Germinal center (tissue), 1 donor: ENCODE measurements at regions not wholly inside any gene's neighbourhood (a gene's known extent, or its start where the extent isn't known, plus 50 kb on each side); places are given as distances from the start of the nearest gene placed in this dataset.
A peak's percentile ranks its signal among the peaks of the same experiment; 100 is the strongest.

Source experiments
- DNase-seq: peaks from one replicate; pipeline ENCODE4 v3.0.0; 2012; ENCODE audit warnings: mixed read lengths, low spot score

DNA sequence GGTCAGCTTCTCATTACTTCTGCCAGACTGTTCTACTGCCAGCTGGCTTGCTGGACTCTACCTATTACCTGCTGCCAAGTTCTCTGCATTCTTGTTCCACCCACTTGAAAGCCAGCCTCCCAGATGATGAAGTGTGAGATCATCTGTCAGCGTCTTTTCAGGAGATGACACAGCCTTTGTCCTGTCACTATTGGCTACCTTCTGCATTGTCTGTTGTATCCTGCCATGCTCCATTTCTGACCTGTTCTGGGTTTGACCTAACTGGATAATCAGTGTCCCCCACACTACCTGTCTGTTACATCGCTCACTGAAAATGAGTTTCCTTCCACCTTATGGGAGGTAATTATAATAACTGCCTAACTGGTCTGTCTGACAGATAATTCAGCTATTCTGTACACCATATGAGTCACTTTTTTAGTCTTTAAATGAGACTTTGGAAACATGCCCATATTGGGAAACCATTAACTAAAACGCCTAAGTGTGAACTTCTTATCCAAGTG lies 520.6 kb downstream of the METTL4 start:
- DNase-seq, result no peak

DNA sequence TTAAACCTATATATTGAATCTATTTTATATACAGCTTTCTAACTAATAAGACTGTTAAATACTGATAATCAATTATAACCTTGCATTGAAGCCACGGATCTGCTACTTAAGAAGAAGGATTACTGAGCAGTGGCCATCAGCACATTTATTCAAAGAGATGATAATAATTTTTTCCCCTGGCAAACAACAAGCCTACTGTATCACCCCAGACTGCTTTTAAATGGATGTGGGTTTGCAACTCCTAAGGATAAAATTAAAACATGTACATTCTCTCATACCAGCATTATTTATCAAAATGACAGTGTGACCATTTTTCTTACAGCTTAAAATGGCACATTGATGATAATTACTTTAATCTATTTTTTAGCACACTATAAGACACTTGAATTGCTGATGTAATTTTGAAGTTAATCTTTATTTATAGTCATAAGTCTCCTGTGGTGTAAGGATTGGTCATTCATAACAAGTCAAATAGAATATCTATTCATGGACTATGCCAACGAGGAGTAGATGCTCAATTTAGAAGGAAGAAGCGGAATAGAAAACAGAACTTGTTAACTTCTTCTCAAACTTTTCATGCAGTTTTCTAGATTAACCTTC lies 517.7 kb downstream of the METTL4 start:
- no peak for DNase-seq

DNA sequence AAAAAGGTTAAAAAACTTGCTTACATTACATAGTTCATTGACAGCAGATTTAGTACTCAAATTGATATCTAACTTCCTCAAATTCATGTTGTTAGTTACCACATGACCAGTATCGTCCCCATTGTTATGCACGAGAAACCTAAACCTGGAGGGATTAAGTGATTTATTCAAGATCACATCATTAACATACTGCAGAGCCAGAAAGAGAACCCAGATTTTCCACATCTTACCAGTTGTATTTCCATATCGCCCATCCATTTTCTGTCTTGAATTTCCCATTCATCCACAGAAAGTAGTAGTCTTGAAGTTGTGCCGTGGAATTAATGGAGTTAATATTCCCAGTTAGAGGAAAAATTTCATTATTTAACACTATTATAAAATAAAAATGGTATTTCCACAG lies 512.0 kb downstream of the METTL4 start:
- DNase-seq, result no peak

DNA sequence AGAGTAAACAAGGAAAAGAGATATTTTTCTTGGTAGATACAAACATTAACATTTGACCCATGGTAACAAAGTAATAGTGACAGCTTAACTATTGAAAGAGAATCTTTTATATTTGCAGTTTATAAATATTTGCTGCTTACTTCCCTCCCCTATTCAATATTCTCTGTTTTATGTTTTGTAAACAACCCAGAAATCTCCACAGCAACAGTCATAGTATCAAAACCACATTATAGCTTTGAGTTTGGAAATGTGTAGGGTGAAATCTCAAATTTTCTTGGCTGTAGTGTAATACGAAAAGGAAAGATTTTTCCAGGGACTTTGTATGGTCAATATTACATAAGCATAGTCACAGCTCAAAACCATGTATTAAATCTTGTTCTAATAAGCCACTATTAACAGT lies 511.2 kb downstream of the METTL4 start:
- no peak for DNase-seq

DNA sequence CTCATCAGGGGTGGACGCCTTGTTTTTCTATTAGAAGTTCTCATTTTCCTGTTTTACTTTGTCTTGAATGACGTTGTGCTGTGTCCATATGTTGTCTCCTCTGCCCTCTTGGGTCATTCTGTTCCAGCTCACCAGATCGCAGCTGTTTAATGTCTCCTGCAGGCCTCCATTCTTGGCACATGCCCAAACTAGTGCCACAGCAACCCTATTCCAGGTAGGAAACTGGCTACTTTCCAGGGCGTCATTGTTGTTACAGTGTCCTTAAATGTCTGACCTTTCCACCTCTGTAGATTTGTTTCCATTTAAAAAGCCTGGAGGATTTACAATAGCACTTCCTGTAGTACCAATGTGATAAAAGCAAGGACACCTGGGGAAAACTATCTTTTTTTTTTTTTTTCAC lies 500.7 kb downstream of the METTL4 start:
- DNase-seq, result no peak

DNA sequence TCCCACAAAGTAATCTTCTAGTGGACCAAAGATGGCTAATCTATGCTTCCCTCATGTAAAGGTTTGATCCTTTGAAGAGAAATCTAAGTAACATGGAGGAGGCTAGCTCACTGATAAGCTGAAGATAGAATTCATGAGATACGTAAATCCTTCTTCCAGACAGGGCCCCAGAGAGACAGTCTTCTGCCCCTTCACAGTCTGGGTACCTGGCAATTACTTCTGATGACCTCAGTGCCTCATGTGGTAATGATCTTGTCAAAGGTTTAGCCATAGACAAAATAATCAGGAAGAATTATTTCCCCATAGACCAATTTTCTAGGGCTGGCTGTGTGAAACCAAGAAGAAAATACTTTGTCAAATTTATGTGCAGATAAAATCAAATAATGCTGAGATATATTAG lies 495.8 kb downstream of the METTL4 start:
- no peak for DNase-seq

DNA sequence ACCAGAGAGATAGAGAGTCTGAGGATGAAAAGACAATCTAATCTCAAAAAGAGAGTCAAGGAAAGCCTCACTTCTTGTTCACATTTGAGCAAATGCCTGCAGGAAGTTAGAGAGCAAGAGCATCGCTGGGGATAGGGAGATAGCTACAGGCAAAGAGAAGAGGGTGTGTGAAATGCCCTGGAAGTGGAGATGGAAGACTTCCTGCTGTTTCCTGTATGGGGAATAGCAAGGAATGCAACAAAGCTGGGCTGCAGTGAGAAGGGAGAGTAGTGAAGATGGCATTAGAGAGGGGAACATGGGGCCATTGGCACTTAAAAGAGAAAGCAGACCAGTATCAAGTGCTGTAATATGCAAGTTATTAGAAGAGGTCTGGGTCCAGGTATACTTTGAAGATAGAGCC lies 488.6 kb downstream of the METTL4 start:
- DNase-seq, result no peak

DNA sequence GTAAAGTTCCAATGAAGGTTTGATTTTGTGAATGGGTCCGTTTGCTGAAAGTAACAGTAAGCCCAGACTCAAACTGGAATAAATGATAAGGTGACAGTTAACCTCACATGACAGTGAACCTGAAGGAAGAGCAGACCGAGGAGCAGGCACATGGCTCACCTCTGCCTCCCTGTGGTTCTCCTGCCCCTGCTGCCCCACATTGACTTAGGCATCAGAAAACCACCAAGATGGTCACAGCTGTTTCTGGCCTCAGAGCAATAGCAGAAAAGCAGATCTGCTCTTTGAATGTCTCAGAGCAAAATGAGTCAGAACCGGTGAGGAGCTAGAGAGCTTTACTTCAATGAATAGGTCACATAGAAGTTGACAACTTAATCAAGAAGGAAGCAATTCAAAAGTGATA lies 487.6 kb downstream of the METTL4 start:
- no peak for DNase-seq

DNA sequence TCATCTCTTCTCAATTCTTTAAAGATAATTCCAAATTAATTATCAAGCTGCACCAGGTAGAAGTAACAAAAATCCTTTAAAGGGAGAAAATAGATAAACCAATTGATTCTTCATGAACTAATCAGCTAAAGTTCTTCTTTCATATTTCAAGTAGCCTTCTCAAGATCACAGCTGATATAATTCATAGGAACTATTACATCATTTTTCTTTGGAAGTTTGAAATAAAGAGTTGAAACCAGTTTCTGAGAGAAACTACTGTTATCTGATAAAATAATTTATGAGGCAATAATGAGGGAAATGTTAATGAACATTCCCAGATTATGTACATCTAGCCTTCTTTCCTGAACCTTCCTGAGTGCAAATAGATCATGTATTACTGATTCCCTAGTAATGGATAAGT lies 484.9 kb downstream of the METTL4 start:
- no peak for DNase-seq

DNA sequence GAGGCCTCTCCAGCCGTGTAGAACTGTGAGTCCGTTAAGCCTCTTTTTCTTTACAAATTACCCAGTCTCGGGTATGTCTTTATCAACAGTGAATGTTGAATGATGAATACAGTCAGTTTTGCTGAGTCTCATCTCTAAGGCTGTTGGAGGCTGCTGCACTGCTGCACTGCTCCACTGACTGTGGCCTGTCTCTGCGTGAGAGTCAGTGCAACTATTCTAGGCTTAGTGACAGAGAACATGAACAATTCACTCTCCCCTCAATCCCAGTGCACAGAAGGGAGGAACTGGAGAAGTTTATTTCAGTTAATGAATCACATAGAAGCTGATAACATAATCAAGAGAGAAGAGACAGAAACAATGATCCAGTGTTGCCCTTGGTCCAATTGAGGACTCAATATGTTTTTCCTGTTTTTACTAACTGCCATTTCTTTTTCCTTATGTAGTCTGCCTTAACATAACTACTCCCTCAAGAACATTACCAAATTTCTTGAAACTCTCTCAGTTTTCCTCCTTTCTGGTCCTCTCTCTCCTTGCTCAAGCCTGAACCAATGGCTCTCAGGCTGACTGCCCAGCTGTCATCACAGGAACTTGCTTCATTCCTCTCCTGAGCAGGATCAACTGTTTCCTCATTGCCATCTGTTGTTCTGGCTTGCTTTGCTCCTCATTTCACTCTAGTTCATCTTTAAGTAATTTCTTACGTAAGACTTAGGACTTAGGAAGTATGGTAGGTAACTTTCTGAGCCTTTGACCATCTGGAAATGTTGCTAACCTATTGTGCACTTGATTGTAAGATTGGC lies 483.2 kb downstream of the METTL4 start:
- DNase-seq, result no peak

DNA sequence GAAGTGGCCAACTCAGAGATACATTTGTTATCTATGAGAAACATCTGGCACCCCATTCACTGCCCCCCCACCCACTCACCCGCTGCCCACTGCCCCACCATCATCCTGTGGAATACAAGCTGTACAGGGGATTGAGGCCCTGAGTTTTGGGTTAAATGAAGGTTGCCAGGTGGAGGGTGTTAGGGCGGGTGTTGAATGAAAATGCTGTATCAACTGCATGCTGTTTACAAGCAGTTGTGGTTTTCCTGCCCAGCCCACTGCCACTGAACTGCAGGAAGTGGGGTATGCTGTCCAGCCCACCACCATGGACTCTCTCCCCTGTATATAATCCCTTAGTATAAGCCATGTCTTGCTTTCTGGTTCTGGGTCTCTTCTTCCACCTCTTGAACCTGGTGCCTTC lies 481.9 kb downstream of the METTL4 start:
- DNase-seq, result no peak

DNA sequence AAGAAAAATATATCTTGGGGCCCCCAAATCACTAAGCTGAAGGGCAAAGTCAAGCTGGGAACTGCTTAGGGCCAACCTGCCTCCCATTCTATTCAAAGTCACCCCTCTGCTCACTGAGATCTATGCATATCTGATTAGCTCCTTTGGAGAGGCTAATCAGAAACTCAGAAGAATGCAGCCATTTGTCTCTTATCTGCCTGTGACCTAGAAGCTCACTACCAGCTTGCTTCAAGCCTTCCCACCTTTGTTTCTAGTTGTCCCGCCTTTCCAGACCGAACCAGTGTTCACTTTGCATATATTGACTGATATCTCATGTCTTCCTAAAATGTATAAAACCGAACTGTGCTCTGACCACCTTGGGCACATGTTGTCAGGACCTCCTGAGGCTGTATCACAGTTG lies 479.4 kb downstream of the METTL4 start:
- no peak for DNase-seq

DNA sequence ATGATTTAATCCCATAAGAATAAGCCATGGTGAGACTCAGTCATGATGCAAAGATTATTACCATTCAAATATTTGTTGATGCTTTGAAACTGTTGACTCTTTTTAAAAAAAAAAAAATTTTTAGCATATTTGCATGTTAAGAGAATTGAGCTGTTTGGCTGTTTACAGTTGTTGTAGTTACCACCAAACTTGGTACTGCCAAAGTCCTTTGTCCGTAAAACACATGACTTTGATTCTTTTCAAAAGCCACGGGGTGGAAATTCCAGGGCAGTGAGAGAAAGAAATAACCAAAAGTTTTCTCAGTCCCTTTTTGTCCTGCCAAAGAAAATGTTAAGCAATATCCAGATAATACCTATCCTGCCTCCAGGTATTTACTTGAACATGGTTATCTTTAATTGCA lies 474.8 kb downstream of the METTL4 start:
- DNase-seq, result no peak

DNA sequence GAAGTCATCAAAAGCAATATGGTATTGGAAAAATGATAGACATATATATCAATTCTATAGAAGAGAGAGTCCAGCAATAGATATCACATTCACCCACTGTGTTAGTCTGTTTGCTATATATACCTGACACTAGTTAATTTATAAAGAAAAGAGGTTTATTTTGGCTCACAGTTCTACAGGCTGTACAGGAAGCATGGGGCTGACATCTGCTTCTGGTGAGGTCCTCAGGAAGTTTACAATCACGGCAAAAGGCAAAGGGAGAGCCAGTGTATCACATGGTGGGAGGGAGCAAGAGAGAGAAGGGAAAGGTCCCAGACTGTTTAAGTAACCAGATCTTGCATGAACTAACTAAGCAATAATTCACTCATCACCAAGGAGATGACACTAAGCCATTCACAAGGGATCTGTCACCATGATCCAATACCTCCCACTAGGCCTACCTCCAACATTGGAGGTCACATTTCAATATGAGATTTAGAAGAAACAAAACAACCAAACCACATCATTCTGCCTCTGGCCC lies 470.6 kb downstream of the METTL4 start:
- DNase-seq, result no peak

DNA sequence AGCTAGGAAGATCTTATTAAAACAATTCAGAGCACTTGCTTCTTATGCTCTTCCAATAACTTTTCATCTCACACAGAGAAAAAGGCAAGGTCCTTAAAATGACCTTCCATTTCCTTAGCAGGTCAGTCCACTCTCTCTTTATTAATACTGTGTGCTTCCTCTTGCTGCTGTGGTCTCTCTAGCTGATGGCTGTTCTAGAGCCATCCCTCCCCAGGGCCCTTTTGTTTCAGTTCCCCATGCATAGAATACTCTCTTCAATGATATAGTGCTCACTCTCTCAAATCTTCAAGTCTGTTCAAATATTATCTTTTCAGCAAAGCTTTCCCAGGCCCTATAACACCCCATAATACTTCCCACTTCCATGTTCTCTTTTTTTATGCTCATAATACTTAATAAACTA lies 469.3 kb downstream of the METTL4 start:
- no peak for DNase-seq

DNA sequence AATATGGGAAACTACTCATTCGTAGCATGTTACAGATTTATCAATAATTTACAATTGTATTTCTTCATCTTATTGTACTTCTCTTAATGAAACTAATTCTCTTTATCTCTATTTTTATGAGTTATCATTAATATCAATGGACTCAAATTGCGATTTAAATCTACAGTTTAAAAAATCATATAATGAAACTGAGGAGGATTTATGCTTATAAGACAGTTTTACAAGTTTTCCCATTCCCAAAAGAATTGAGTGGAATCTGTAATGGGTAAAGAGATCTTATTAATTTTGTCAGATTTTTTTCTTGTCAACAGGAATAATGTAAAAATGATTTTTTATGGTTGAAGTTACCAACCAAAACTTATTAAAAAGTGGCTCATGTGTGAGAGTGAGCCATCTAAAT lies 468.0 kb downstream of the METTL4 start:
- DNase-seq, result no peak

DNA sequence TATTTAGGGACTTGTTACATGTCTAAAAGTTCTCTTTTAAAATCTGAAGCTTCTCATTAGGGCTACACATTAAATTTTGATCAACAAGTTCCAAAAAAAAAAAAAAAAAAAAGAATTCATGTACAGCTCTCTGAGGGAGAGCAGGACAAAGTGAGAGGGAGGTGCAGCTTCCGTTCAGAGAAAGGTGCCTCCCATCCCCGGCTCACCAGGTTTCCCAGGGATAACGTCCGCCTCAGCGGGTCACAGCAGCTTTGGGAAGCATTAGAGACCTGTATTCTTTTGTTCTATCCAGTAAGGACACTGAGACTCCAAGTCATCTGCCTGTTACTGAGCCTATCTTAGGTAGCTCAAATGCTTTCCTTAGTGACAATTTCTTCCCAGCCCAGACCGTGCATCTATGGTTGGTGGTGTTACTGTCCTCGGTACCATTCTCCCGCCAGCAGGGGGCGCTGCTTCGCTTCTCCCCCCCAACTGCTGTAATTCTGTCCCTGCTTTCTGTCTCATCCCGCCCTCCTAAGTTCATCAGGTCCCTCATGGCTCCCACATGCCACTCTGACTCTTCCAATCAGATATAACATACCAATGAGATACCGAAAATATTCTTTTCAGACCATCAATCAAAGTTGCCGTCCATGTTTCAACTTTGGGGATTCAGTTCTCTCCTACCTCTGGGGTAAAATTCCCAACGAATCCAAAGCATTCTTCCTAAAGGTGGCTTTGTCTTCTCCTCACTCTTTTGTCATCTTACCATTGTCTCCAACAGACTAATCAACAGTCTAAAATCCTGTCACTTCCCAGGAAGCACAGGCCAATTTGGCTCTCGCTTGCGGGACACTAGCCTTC lies 466.5 kb downstream of the METTL4 start:
- peak; percentile 59 for DNase-seq

DNA sequence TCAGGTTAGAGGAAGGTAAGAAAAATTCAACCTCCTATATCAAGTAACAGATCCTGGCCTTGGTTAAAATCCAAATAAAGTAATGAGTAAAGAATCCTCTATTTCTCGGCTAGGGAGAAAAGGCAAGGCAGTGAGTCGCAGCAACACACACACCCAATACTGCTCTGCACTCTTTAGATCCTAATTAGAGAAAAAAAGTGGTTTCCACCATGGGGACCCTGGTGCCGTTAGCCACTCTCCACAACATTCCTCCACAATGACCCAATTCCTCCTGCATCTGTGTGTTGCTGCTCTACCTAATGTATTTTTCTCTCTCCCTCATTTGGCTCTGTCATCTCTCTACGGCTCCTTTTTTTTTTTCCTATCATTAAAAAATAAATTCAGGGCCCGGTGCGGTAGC lies 462.7 kb downstream of the METTL4 start:
- DNase-seq, result no peak

DNA sequence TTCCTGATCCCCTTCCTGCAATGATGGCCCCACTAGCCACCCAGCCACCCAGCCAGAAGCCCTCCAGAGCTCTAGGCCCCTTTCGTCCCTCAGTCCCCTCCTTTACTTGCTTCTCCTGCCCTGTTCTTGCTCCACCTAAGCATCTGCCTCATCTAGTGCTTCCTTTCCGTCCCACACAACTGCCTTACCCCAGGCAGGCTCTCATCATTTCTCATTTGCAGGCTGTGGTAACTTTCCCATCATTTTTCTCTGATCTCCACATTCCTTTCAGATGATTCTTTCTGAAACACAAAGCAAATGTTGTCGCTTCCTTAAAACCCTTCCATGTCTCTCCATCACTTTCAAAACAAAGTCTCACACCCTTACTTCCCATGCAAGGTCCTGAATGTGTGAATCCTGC lies 459.8 kb downstream of the METTL4 start:
- no peak for DNase-seq

DNA sequence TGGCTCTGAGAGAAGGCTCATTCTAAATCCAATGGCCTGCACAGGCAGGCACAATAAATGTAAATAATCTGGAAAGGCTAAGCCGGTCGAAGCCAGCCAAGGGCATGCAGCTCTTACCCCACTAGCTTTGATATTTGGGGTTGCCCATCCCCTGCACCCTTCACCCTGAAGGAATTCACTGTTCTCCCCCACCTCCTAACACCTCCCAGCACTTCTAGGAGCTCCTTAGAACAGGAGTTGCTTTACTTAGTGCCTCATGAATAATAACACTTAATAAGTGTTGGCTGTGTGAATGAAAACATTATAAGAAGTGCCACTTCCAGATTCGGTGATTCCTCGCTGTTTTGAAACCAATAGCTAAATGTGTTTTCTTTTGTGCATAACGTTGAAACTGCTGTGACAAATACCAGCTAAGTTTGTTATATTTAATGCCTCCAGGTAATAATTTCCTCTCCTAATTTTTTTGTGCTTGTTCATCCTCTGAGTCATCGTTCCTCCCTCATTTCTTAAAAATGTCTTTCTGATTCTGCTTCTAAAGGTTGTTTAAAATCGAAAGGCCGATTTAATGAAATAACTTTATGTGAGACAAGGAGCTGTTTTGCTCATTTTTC lies 458.8 kb downstream of the METTL4 start:
- DNase-seq, result no peak

DNA sequence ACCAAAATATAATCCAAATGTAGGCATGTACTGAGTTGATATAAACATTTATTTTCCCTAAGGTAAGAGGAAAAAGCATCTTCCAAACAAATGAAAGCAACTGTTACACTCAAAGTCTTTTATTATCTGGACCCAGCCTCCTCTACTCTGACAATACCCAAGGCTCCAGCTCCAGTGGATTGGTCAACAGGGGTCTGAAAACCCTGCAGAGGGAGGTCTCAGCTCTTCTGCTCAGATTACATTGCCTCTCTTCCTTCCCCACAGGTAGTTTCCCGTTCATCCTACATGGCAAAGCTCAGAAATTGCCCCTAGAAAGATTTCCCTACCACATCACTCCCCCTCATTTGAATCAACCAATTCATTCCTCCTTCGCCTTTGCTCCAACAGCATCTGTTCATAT lies 457.0 kb downstream of the METTL4 start:
- no peak for DNase-seq

DNA sequence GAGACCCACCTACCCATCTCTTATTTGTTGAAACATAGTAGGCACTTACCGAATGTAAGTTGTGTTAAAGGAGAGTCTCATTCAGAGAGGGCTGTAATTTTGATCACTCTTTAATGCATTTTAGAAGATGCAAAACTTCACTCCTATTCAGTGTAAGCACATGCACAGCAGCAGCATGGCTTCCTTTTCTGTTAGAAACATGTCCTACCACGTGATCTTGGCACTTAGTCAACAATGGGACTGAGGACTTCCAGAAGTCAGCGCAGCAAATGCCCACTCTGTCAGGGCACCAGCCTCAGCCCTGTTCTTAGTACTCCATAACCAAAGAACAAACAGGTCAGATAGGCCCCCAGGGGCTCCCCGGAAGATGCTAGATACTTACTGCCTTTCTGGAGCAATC lies 456.5 kb downstream of the METTL4 start:
- DNase-seq, result no peak
